ENCODE measurements at regions not wholly inside any gene's neighbourhood (a gene's known extent, or its start where the extent isn't known, plus 50 kb on each side); places are given as distances from the start of the nearest gene placed in this dataset.

DNA sequence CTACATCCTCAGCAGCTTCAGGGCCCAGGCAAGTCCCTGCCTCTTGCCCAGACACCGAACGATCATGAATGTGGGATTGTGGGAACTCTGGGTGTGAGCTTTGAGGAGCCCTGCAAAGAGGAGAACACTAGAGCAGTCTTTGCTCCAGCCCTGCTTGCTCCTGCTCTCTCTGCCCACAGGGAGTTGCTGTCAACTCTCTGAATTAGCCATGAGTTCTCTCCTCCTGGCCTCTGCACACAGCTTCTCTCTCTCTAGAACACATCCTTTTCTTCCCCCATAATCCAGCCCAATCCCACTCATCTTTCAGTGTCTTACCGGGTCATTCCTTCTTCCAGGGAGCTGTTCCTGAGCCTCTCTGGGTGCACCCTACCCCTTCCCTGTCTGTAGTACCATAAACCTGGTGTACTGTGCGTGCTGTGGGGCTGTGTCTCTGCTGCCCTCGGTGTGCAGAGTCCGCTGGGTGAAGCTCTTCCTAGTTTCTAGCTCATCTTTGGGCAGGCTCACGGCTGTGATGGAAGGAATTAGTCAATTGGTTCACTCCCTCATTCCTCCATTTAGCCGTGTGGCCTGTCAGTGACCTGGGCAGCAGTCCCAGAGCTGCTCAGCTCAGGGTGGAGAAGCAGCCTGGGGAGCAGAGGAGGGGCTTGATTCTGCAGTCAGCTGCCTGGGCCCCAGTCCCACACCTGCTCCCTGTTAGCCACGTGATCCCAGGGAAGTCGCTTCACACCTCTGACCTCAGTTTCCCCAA lies 132.9 kb upstream of the HDAC4 start:
- Histone ChIP-seq H3K4me1 (ENCODE audit: insufficient read depth, low read length) (no peaks in the 10 kb centered on the region), H3K9ac (ENCODE audit: low read depth, low read length) (no peak overlapping the region), H3K9me3 (ENCODE audit: insufficient read depth, low read depth, low read length) (no peaks in the 10 kb centered on the region; the same call in 1 of the 2 replicates), H3K4me3 (ENCODE audit: low read length) (no peak overlapping the region), H3K36me3 (ENCODE audit: insufficient read depth, low read length) (no peaks in the 10 kb centered on the region), H3K27me3 (ENCODE audit: insufficient read depth, low read length) (no peaks in the 10 kb centered on the region), H3K27ac (ENCODE audit: low read depth, low read length) (no peak overlapping the region)
- WGBS: 92% methylated on average over 10 of the region's 10 CpGs

DNA sequence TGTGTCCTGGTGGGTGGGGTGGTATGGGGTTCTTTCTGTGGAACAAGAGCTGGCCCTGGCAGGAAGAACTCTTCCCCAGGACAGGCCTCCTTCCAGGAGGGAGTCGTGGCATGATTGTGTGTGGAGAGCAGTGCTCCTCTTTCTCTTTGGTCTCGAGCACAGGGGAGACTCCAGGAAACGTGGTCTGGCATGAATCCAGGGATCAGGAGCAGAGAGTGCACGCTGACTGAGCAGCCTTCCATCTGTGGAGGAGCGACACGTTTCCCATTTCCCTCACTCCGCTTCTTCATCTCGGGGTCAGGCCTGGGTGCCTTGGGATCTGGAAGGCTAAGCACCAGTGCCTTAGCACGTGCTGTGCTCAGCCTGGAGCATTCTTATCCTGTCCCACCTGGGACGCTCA lies 132.0 kb upstream of the HDAC4 start:
- no peak overlapping the region for H3K4me3 ChIP-seq (ENCODE audit: low read length)
- H3K36me3 ChIP-seq (ENCODE audit: insufficient read depth, low read length): no peaks in the 10 kb centered on the region
- H3K9me3 ChIP-seq (ENCODE audit: insufficient read depth, low read depth, low read length): no peaks in the 10 kb centered on the region; the same call in 1 of the 2 replicates
- no peaks in the 10 kb centered on the region for H3K4me1 ChIP-seq (ENCODE audit: insufficient read depth, low read length)
- 91% methylated on average over 10 of the region's 10 CpGs for WGBS
- no peaks in the 10 kb centered on the region for H3K27me3 ChIP-seq (ENCODE audit: insufficient read depth, low read length)
- no peak overlapping the region for H3K27ac ChIP-seq (ENCODE audit: low read depth, low read length)
- no peak overlapping the region for H3K9ac ChIP-seq (ENCODE audit: low read depth, low read length)

DNA sequence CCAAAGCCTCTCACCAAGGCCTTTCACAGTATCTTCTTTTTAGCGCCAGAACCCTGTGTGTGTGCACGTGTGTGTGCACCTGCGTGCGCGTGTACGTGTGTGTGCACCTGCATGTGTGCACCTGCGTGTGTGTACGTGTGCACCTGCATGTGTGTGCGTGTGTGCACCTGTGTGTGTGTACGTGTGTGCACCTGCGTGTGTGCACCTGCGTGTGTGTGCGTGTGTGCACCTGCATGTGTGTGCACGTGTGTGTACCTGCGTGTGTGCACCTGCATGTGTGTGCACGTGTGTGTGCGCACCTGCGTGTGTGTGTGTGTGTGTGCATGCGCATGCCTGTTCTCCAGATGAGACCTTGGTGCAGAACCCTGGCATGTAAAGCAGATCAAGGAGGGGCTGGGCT lies 131.4 kb upstream of the HDAC4 start:
- Histone ChIP-seq H3K4me3 (ENCODE audit: low read length) (no peak overlapping the region), H3K27ac (ENCODE audit: low read depth, low read length) (no peak overlapping the region), H3K4me1 (ENCODE audit: insufficient read depth, low read length) (no peaks in the 10 kb centered on the region), H3K27me3 (ENCODE audit: insufficient read depth, low read length) (no peaks in the 10 kb centered on the region), H3K36me3 (ENCODE audit: insufficient read depth, low read length) (no peaks in the 10 kb centered on the region), H3K9me3 (ENCODE audit: insufficient read depth, low read depth, low read length) (no peaks in the 10 kb centered on the region; the same call in 1 of the 2 replicates), H3K9ac (ENCODE audit: low read depth, low read length) (no peak overlapping the region)
- 96% methylated on average over 19 of the region's 19 CpGs for whole genome bisulfite sequencing

DNA sequence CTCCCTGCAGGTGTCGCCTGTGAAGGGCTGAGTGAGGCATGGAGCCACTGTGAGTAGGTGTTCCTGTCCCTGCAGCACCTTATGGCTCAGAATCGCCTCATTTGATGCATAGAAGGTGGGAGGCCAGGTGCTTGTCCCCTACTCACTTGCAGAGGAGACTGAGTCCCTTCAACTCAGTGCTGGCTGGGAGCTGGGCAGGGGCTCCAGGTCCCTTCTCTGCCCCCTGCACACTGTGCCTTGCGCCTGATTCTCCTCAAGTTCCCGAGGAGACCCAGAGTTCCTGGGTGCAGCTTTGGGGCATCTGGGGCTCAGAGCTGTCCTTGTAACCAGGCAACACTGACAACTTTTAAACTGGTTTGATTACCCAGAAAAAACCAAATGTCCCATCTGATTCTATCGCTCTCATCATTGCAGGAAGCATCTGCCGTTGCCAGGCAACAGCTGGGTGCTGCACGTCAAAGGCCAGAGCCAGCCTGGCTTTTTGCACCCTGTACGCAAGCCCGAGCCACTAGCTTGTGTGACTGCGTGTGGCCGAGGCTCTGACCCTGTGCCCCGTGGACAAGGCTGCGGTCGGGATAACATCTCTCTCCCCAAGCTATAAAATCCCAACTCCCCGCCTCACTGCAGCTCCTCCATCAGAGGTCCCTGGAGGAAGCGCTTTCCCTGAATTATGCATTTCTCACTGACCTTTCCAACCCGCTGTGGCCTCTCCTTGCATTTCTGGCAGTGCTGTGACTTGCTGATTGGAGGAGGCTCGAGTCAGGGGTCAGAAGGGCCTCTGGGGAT lies 130.8 kb upstream of the HDAC4 start:
- H3K27ac ChIP-seq (ENCODE audit: low read depth, low read length): no peak overlapping the region
- no peaks in the 10 kb centered on the region for H3K36me3 ChIP-seq (ENCODE audit: insufficient read depth, low read length)
- 84% methylated on average over 18 of the region's 18 CpGs for WGBS
- H3K4me3 ChIP-seq (ENCODE audit: low read length): no peak overlapping the region
- H3K9me3 ChIP-seq (ENCODE audit: insufficient read depth, low read depth, low read length): no peaks in the 10 kb centered on the region; the same call in 1 of the 2 replicates
- no peaks in the 10 kb centered on the region for H3K27me3 ChIP-seq (ENCODE audit: insufficient read depth, low read length)
- H3K4me1 ChIP-seq (ENCODE audit: insufficient read depth, low read length): no peaks in the 10 kb centered on the region
- H3K9ac ChIP-seq (ENCODE audit: low read depth, low read length): no peak overlapping the region

DNA sequence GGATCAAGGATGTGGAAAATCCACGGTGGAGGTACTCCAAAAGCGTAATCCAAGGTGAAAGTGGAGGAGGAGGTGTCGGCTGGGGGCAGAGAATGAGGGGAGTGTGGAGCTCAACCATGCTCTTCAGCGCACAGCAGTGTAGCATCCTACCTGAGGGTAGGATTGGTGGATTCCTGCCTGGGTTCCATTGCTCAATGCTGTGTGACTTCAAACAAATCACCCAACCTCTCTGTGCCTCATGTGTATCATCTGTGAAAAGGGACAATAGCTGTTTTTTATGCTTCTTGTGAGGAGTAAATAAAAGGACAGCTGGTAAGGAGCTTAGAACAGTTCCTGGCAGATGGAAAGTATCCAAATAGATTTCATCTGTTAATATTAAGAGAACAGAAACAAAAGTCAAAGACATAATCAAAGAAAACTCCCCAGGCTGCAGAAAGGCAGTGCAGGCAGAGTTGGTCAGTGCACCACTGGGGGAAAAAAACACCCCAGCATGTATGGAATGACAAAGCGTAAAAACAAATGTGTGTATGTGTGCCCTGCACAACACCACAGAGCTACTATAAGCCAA lies 130.0 kb upstream of the HDAC4 start:
- no peak overlapping the region for H3K9ac ChIP-seq (ENCODE audit: low read depth, low read length)
- H3K27ac ChIP-seq (ENCODE audit: low read depth, low read length): no peak overlapping the region
- H3K27me3 ChIP-seq (ENCODE audit: insufficient read depth, low read length): no peaks in the 10 kb centered on the region
- H3K4me1 ChIP-seq (ENCODE audit: insufficient read depth, low read length): no peaks in the 10 kb centered on the region
- no peak overlapping the region for H3K4me3 ChIP-seq (ENCODE audit: low read length)
- H3K36me3 ChIP-seq (ENCODE audit: insufficient read depth, low read length): no peaks in the 10 kb centered on the region
- no peaks in the 10 kb centered on the region; the same call in 1 of the 2 replicates for H3K9me3 ChIP-seq (ENCODE audit: insufficient read depth, low read depth, low read length)
- WGBS: 92% methylated on average over 5 of the region's 5 CpGs

DNA sequence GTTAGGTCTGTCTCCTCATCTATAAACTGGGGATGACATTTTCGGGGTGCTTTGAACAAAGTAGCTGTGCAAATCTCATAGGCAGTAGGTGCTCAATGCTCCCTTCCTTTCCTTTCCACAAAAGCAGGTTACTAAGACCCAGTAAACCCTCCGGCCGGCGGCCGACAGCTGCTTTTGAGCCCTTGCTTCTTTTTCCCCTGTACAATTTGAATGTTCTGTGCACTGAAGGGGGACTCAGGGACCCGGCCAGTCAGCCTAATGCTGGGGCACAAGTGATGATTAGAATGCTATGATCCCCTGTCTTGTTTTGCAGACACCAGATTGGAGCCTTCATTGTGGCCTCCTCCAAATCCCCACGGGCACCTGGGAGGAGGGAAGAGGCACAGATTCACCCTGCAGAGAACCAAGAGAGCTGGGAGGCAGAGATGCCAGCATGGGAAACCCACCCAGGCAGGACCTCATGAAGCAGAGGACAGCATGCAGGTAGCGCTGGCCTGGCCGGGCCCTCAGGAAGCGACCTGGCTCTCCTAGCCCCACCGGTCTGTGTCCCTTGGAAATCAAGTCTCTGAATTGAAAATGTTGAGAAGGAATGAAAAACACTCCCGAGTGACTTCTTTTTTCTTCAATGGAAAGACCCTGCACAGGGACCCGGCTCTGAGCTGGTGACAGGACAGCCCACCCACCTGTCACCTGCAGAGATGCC lies 128.6 kb upstream of the HDAC4 start:
- Histone ChIP-seq H3K9ac (ENCODE audit: low read depth, low read length) (no peak overlapping the region), H3K27me3 (ENCODE audit: insufficient read depth, low read length) (no peaks in the 10 kb centered on the region), H3K9me3 (ENCODE audit: insufficient read depth, low read depth, low read length) (no peaks in the 10 kb centered on the region; the same call in 1 of the 2 replicates), H3K4me3 (ENCODE audit: low read length) (no peak overlapping the region), H3K36me3 (ENCODE audit: insufficient read depth, low read length) (no peaks in the 10 kb centered on the region), H3K27ac (ENCODE audit: low read depth, low read length) (no peak overlapping the region), H3K4me1 (ENCODE audit: insufficient read depth, low read length) (no peaks in the 10 kb centered on the region)
- 87% methylated on average over 13 of the region's 13 CpGs for WGBS

DNA sequence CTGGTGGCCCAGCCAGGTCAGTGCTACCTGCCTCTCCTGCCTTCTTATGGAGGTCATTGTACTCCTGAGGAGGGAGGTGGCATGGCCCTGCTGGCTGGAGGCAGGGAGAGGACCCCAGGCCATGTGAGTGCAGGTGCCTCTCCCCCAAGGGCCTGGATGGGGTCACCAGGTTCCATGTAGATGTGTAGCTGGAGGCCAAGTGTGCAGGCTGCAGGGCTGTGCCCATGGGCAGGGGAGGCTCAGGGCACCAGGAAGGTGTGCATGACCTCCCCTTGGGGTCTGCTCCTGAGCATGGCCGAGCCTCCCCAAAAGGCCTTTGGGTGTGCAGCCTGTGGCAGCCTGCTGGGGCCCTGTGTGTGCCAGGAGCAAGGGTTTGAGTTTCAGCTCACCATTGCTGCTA lies 128.1 kb upstream of the HDAC4 start:
- Histone ChIP-seq H3K27ac (ENCODE audit: low read depth, low read length) (no peak overlapping the region), H3K9me3 (ENCODE audit: insufficient read depth, low read depth, low read length) (no peaks in the 10 kb centered on the region; the same call in 1 of the 2 replicates), H3K4me3 (ENCODE audit: low read length) (no peak overlapping the region), H3K9ac (ENCODE audit: low read depth, low read length) (no peak overlapping the region), H3K4me1 (ENCODE audit: insufficient read depth, low read length) (no peaks in the 10 kb centered on the region), H3K36me3 (ENCODE audit: insufficient read depth, low read length) (no peaks in the 10 kb centered on the region), H3K27me3 (ENCODE audit: insufficient read depth, low read length) (no peaks in the 10 kb centered on the region)
- 88% methylated on average over 1 of the region's 1 CpG for WGBS

DNA sequence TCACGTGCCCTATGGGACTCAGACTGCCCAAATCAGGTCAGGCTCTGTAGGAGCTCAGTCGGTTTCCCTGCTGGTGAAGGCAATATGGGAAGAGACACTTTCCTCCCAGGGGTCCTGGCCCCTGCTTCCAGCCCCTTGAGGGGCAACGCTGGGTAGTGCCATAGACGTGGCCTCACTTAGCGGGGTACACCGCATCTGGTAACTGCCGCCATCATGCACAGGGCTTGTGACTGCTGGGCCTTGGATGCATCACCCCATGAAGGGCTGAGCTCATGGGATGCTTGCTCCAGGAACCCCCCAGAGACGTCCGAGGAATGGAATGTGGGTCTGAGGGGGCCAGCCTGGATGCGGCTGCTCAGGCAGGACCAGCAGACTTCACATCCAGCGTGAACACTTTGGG lies 127.3 kb upstream of the HDAC4 start:
- no peaks in the 10 kb centered on the region for H3K27me3 ChIP-seq (ENCODE audit: insufficient read depth, low read length)
- no peaks in the 10 kb centered on the region for H3K36me3 ChIP-seq (ENCODE audit: insufficient read depth, low read length)
- no peak overlapping the region for H3K9ac ChIP-seq (ENCODE audit: low read depth, low read length)
- H3K27ac ChIP-seq (ENCODE audit: low read depth, low read length): no peak overlapping the region
- no peaks in the 10 kb centered on the region; the same call in 1 of the 2 replicates for H3K9me3 ChIP-seq (ENCODE audit: insufficient read depth, low read depth, low read length)
- H3K4me1 ChIP-seq (ENCODE audit: insufficient read depth, low read length): no peaks in the 10 kb centered on the region
- H3K4me3 ChIP-seq (ENCODE audit: low read length): no peak overlapping the region
- WGBS: 94% methylated on average over 11 of the region's 11 CpGs

DNA sequence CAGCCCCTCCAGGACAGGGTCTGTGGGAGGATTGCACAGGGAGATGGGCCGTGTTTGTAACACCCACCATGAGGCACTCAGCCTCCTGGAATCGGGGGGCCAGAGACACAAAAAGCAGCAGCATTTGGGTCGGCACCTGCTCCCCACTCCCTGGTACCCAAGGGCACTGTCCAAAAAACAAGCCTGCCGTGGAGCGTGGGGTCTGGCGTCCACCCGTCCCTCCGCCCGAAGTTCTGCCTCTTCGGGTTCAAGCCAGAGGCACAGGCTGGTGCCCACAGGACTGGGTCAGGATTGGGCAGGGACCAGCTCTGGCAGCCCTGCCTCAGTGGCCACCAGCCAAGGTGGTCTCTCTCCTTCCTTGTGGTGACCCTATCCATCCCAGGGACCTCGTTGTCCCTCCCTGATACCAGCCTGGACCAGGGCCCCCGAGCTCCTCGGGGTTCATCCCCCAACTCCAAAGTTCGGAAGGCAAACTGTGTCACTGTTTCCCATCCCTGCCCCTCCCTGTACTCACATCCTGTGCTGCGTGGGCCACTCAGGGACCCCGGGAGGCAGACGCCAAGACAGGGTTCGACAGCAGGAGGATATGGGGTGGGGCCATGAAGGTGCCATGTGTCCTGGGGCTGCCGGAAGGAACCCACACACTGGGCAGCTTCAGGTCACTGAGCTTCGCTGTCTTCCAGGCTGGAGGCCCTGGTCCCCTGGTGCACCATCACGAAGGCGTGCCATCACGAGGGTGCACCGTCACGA lies 126.0 kb upstream of the HDAC4 start:
- H3K27me3 ChIP-seq (ENCODE audit: insufficient read depth, low read length): no peaks in the 10 kb centered on the region
- no peak overlapping the region for H3K27ac ChIP-seq (ENCODE audit: low read depth, low read length)
- no peak overlapping the region for H3K9ac ChIP-seq (ENCODE audit: low read depth, low read length)
- H3K4me1 ChIP-seq (ENCODE audit: insufficient read depth, low read length): no peaks in the 10 kb centered on the region
- no peak overlapping the region for H3K4me3 ChIP-seq (ENCODE audit: low read length)
- no peaks in the 10 kb centered on the region; the same call in 1 of the 2 replicates for H3K9me3 ChIP-seq (ENCODE audit: insufficient read depth, low read depth, low read length)
- H3K36me3 ChIP-seq (ENCODE audit: insufficient read depth, low read length): no peaks in the 10 kb centered on the region
- WGBS: 91% methylated on average over 22 of the region's 25 CpGs

DNA sequence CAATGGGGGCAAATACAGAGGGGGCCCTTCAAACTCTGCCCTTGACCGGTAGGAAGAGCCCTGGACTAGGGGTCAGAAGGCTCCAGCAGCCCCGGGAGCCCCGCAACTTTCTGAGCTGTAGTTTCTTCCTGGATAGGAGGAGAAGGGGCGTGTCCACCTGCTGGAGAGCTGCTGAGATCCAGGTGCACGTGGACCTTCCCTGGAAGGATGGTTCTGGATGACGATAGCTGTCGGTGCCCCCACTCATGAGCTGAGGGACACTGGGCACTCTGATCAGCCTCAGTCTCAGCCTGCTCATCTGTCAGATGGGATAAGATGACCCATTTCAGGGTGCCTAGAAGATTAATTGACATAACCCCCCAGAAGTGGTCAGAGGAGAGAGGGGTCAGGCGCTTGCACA lies 125.2 kb upstream of the HDAC4 start:
- no peaks in the 10 kb centered on the region for H3K27me3 ChIP-seq (ENCODE audit: insufficient read depth, low read length)
- H3K4me1 ChIP-seq (ENCODE audit: insufficient read depth, low read length): no peaks in the 10 kb centered on the region
- H3K9ac ChIP-seq (ENCODE audit: low read depth, low read length): no peak overlapping the region
- H3K36me3 ChIP-seq (ENCODE audit: insufficient read depth, low read length): no peaks in the 10 kb centered on the region
- H3K27ac ChIP-seq (ENCODE audit: low read depth, low read length): no peak overlapping the region
- 82% methylated on average over 8 of the region's 8 CpGs for WGBS
- H3K9me3 ChIP-seq (ENCODE audit: insufficient read depth, low read depth, low read length): no peaks in the 10 kb centered on the region; the same call in 1 of the 2 replicates
- H3K4me3 ChIP-seq (ENCODE audit: low read length): no peak overlapping the region

Data from HUES64 (cell line).